ENCODE measurements at regions not wholly inside any gene's neighbourhood (a gene's known extent, or its start where the extent isn't known, plus 50 kb on each side); places are given as distances from the start of the nearest gene placed in this dataset.

DNA sequence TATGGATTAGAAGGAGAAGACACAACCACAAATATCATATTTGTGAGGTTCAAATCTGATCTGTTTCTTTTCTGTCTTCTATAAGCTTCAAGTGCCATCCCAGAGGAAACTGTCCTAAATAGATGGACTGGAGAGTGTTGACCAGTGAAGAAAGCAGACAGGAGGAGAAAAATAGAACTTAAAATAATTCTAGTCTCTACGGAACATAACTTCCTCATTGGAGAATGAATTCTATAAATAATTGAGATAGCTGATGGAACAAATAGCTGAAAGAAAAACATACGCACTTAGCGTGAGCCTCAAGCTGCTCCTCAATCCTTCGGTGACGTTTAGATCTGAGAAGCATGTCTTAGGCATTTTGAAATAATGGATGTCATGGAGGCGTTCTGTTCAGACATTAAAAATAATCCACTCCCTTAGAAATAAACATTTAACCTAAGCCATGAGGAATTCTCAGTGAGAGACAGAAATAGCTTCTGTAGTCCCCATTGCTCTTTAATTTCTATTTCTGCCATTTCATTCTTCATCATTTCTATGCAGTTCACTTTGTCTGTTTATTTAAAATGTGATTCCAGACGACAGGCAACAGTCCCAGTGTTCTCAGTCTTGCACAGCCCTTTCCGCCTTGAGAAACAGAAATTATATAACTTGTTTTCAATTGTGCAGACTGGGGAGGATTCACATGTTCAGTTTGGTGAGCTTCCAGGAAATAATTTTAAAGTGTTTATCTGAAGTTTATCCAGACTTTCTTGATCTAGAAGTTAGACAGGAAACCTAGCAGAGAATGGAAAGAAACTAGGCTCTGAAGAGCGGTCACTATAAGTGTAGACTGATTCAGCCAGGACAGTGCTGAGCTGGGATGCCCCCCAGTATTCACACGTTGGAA is 97.3 kb downstream of the NR1D2 start:
- TF ChIP-seq, protein P1, sequence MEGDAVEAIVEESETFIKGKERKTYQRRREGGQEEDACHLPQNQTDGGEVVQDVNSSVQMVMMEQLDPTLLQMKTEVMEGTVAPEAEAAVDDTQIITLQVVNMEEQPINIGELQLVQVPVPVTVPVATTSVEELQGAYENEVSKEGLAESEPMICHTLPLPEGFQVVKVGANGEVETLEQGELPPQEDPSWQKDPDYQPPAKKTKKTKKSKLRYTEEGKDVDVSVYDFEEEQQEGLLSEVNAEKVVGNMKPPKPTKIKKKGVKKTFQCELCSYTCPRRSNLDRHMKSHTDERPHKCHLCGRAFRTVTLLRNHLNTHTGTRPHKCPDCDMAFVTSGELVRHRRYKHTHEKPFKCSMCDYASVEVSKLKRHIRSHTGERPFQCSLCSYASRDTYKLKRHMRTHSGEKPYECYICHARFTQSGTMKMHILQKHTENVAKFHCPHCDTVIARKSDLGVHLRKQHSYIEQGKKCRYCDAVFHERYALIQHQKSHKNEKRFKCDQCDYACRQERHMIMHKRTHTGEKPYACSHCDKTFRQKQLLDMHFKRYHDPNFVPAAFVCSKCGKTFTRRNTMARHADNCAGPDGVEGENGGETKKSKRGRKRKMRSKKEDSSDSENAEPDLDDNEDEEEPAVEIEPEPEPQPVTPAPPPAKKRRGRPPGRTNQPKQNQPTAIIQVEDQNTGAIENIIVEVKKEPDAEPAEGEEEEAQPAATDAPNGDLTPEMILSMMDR (IDR thresholded peaks at IDR 0.05 in 2 of 3, conservative IDR thresholded peaks at IDR 0.05 in 1 of 3; ENCODE audit: borderline replicate concordance in 1 of 3, insufficient read depth in 1 of 3, low read depth in 2 of 3, low read length in 2 of 3), result no peak
- no peak for TF ChIP-seq TCF7L2 (IDR thresholded peaks at IDR 0.05; ENCODE audit: borderline replicate concordance, extremely low read depth, insufficient read depth, insufficient read length)
